IMR-90 (cell line): ENCODE measurements at regions not wholly inside any gene's neighbourhood (a gene's known extent, or its start where the extent isn't known, plus 50 kb on each side); places are given as distances from the start of the nearest gene placed in this dataset.

Experiments
- ATAC-seq: fragments of 200-7000 bp; cut with Tn5 transposase; 2 replicates; pipeline ENCODE4 v1.9.1; 2020; ENCODE audit warnings: low read depth, mild to moderate bottlenecking, moderate library complexity
- BruUV-seq: library from RNA; stranded (reverse); fragments of 400-500 nt; replicated peaks from 2 replicates; lab custom pipeline; 2021; lab: Mats Ljungman, UMichigan
- CTCF ChIA-PET: fragments of 300-600 bp; formaldehyde crosslinking; extraction: SDS; loops from one replicate; lab custom pipeline; 2021; ENCODE audit warnings: antibody characterized with exemption; lab: Yijun Ruan, JAX
- POLR2A ChIA-PET: fragments of 300-600 bp; sonication (Branson Sonifier 250); formaldehyde crosslinking; loops from one replicate; lab custom pipeline; 2022; ENCODE audit warnings: antibody characterized with exemption; ENCODE audit not compliant: unreplicated experiment; lab: Charles Lee
- DNase-seq: peaks from one replicate; pipeline ENCODE4 v3.0.0; 2013
- H2AFZ ChIP-seq: replicated peaks from 2 replicates; pipeline ENCODE3; 2013; ENCODE audit warnings: low read length, mild to moderate bottlenecking; ENCODE audit not compliant: poor library complexity
- H2AK5ac ChIP-seq: 2 replicates; pipeline ENCODE4 v1.6.1; 2013; ENCODE audit warnings: low read depth, low read length, inconsistent platforms
- H2AK9ac ChIP-seq: replicated peaks from 2 replicates; pipeline ENCODE3; 2013; ENCODE audit warnings: mild to moderate bottlenecking, low read depth, low read length, moderate library complexity; ENCODE audit not compliant: poor library complexity
- H2BK120ac ChIP-seq: 2 replicates; pipeline ENCODE4 v1.6.1; 2013; ENCODE audit warnings: low read depth, low read length, inconsistent platforms
- H2BK15ac ChIP-seq: 3 replicates; pipeline ENCODE4 v1.6.1; 2013; ENCODE audit warnings: low read depth, low read length, inconsistent platforms
- H2BK20ac ChIP-seq: 2 replicates; pipeline ENCODE4 v1.6.1; 2013; ENCODE audit warnings: low read depth, mild to moderate bottlenecking, inconsistent platforms, low read length, moderate library complexity
- H2BK5ac ChIP-seq: 2 replicates; pipeline ENCODE4 v1.6.1; 2013; ENCODE audit warnings: mild to moderate bottlenecking, low read depth, low read length, inconsistent platforms; ENCODE audit not compliant: poor library complexity, severe bottlenecking
- H3K14ac ChIP-seq: replicated peaks from 2 replicates; pipeline ENCODE4 v1.6.1; 2013; ENCODE audit warnings: low read depth, low read length, inconsistent platforms
- H3K18ac ChIP-seq: 2 replicates; pipeline ENCODE4 v1.6.1; 2013; ENCODE audit warnings: low read depth, low read length, control low read depth
- H3K23ac ChIP-seq: 2 replicates; pipeline ENCODE4 v1.6.1; 2013; ENCODE audit warnings: low read depth, low read length, inconsistent platforms
- H3K27ac ChIP-seq: 2 replicates; pipeline ENCODE4 v1.5.1; 2013; ENCODE audit warnings: mild to moderate bottlenecking, control low read depth, low read length; ENCODE audit not compliant: insufficient read depth
- H3K27me3 ChIP-seq: 2 replicates; pipeline ENCODE4 v1.6.1; 2013; ENCODE audit warnings: low read length; ENCODE audit not compliant: control insufficient read depth, insufficient read depth
- H3K36me3 ChIP-seq: 2 replicates; pipeline ENCODE4 v1.6.1; 2013; ENCODE audit warnings: low read length, mixed read lengths; ENCODE audit not compliant: control insufficient read depth, insufficient read depth
- H3K4ac ChIP-seq: 2 replicates; pipeline ENCODE4 v1.6.1; 2013; ENCODE audit warnings: low read depth, low read length, inconsistent platforms
- H3K4me1 ChIP-seq: 2 replicates; pipeline ENCODE4 v1.6.1; 2013; ENCODE audit warnings: low read length, mixed read lengths; ENCODE audit not compliant: control insufficient read depth, insufficient read depth
- H3K4me2 ChIP-seq: 2 replicates; pipeline ENCODE4 v1.6.1; 2013; ENCODE audit warnings: low read depth, mild to moderate bottlenecking, control low read depth, low read length, moderate library complexity
- H3K4me3 ChIP-seq: 2 replicates; pipeline ENCODE4 v1.5.1; 2013; ENCODE audit warnings: low read depth, mild to moderate bottlenecking, control low read depth, low read length, moderate library complexity; ENCODE audit not compliant: insufficient read depth
- H3K56ac ChIP-seq: 2 replicates; pipeline ENCODE4 v1.6.1; 2013; ENCODE audit warnings: low read length, inconsistent platforms; ENCODE audit not compliant: insufficient read depth; ENCODE audit errors: extremely low read depth
- H3K79me1 ChIP-seq, 2 experiments: 2 replicates each; pipeline ENCODE4 v1.6.1; 2013; ENCODE audit warnings: low read length in 2 of 2, inconsistent platforms in 1 of 2, low read depth in 1 of 2
- H3K9ac ChIP-seq: 2 replicates; pipeline ENCODE4 v1.6.1; 2013; ENCODE audit warnings: low read depth, low read length, control low read depth
- H3K9me1 ChIP-seq: 2 replicates; pipeline ENCODE4 v1.6.1; 2013; ENCODE audit warnings: low read length, inconsistent platforms; ENCODE audit not compliant: insufficient read depth
- H3K9me3 ChIP-seq: 2 replicates; pipeline ENCODE4 v1.6.1; 2013; ENCODE audit warnings: low read length; ENCODE audit not compliant: control insufficient read depth, insufficient read depth
- H4K20me1 ChIP-seq: 2 replicates; pipeline ENCODE4 v1.6.1; 2013; ENCODE audit warnings: low read length, inconsistent platforms; ENCODE audit not compliant: insufficient read depth
- H4K5ac ChIP-seq: 2 replicates; pipeline ENCODE4 v1.6.1; 2013; ENCODE audit warnings: mild to moderate bottlenecking, low read depth, low read length, control low read depth
- H4K8ac ChIP-seq, 2 experiments: 2 replicates each; pipeline ENCODE4 v1.6.1; 2013; ENCODE audit warnings: low read depth in 2 of 2, low read length in 2 of 2, control low read depth in 1 of 2, inconsistent platforms in 1 of 2
- H4K91ac ChIP-seq: 2 replicates; pipeline ENCODE4 v1.6.1; 2013; ENCODE audit warnings: low read depth, low read length, inconsistent platforms; ENCODE audit not compliant: insufficient read depth
- BHLHE40 ChIP-seq: fragments of 150-350 bp; IDR thresholded peaks from 2 replicates; pipeline ENCODE4 v1.6.1; 2016; ENCODE audit warnings: mild to moderate bottlenecking, low read depth, low read length
- CEBPB ChIP-seq: IDR thresholded peaks from 2 replicates; pipeline ENCODE4 v1.6.1; 2012; ENCODE audit warnings: low read depth, low read length, improper control_type of control experiment
- CHD1 ChIP-seq: IDR thresholded peaks from 2 replicates; pipeline ENCODE4 v1.6.1; 2012; ENCODE audit warnings: low read depth, low read length, improper control_type of control experiment
- FOS ChIP-seq: fragments of 150-350 bp; IDR thresholded peaks from 2 replicates; pipeline ENCODE4 v1.6.1; 2016; ENCODE audit warnings: low read depth, low read length
- MAFK ChIP-seq: IDR thresholded peaks from 2 replicates; pipeline ENCODE4 v1.6.1; 2012; ENCODE audit warnings: low read depth, low read length, improper control_type of control experiment
- MAZ ChIP-seq: IDR thresholded peaks from 2 replicates; pipeline ENCODE4 v1.6.1; 2012; ENCODE audit warnings: low read depth, mild to moderate bottlenecking, low read length, improper control_type of control experiment, moderate library complexity, borderline replicate concordance
- MXI1 ChIP-seq: IDR thresholded peaks from 2 replicates; pipeline ENCODE4 v1.6.1; 2012; ENCODE audit warnings: low read depth, mild to moderate bottlenecking, low read length, moderate library complexity, borderline replicate concordance
- NFE2L2 ChIP-seq: fragments of 150-350 bp; IDR thresholded peaks from 2 replicates; pipeline ENCODE4 v1.6.1; 2016; ENCODE audit warnings: low read depth, mild to moderate bottlenecking, low read length
- POLR2A ChIP-seq: IDR thresholded peaks from 2 replicates; pipeline ENCODE4 v1.6.1; 2012; ENCODE audit warnings: mild to moderate bottlenecking, low read depth, low read length
- RAD21 ChIP-seq: IDR thresholded peaks from 2 replicates; pipeline ENCODE4 v1.6.1; 2012; ENCODE audit warnings: low read length, improper control_type of control experiment
- RCOR1 ChIP-seq: IDR thresholded peaks from 2 replicates; pipeline ENCODE4 v1.6.1; 2012; ENCODE audit warnings: mild to moderate bottlenecking, low read length, improper control_type of control experiment; ENCODE audit not compliant: insufficient replicate concordance
- RFX5 ChIP-seq: IDR thresholded peaks from 2 replicates; pipeline ENCODE4 v1.8.0; 2012; ENCODE audit warnings: low read depth, mild to moderate bottlenecking, low read length, moderate library complexity
- SMC3 ChIP-seq: fragments of 150-350 bp; IDR thresholded peaks from 2 replicates; pipeline ENCODE4 v1.6.1; 2016; ENCODE audit warnings: low read depth, mild to moderate bottlenecking, antibody characterized with exemption, low read length, moderate library complexity
- WGBS, 2 experiments: methylation state at CpG; one replicate each; pipeline versions ENCODE4 v1.1.5 to v1.1.7; 2013; ENCODE audit warnings: missing lambda C conversion rate in 2 of 2; ENCODE audit not compliant: insufficient read length in 1 of 2; ENCODE audit errors: extremely low coverage in 2 of 2; 5-methylcytosine and 5-hydroxymethylcytosine counted together
- dilution Hi-C: fragments of 300-500 bp; cut with HindIII; formaldehyde crosslinking; loops from one replicate; pipeline ENCODE4 v1.14.3; 2018; ENCODE audit warnings: low sequenced_read_pairs; ENCODE audit not compliant: unreplicated experiment
- in situ Hi-C: fragments of 300-500 bp; cut with MboI; formaldehyde crosslinking; loops from 3 replicates; pipeline ENCODE4 v1.14.3; 2019; ENCODE audit warnings: low sequenced_read_pairs, inconsistent platforms, mixed read lengths
- intact Hi-C: fragments of 100-400 bp; cut with micrococcal nuclease; formaldehyde crosslinking; loops from 2 replicates; pipeline ENCODE4 v1.10.0; 2022
- TF ChIP-seq, protein P1 (sequence below): fragments of 150-350 bp; IDR thresholded peaks from 2 replicates; pipeline ENCODE4 v1.6.1; 2017; ENCODE audit warnings: mild to moderate bottlenecking, antibody characterized with exemption, low read length, low read depth
- TF ChIP-seq, protein P2 (sequence below): fragments of 150-350 bp; IDR thresholded peaks from 2 replicates; pipeline ENCODE4 v1.6.1; 2016; ENCODE audit warnings: low read depth, mild to moderate bottlenecking, low read length, moderate library complexity, borderline replicate concordance
- TF ChIP-seq, protein P3 (sequence below): conservative IDR thresholded peaks from 2 replicates; pipeline ENCODE4 v1.5.1; 2012; ENCODE audit warnings: mild to moderate bottlenecking, low read depth, low read length, improper control_type of control experiment

DNA sequence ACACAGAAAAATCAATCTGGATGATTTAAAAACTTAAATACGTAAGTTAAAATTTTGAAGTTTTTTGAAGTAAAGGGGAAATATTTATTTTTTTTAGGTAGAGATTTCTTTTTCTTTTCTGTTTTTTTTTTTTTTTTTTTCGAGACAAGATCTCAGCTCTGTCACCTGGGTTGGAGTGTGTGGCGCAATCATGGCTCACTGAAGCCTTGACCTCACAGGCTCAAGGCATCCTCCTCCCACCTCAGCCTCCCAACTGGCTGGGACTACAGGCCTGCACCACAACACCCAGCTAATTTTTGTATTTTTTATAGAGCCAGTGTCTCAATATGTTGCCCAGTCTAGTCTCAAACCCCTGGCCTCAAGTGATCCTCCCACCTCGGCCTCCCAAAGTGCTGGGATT, 120.4 kb upstream of the CLDN10 start:
- Histone ChIP-seq H3K4ac (no peak overlapping the region), H4K20me1 (no peaks in the 10 kb centered on the region), H2AK5ac (no peak overlapping the region), H2BK15ac (no peak overlapping the region), H3K14ac (no peak overlapping the region), H4K8ac (no peak overlapping the region), H2AFZ (no peak overlapping the region), H4K91ac (no peak overlapping the region), H3K4me3 (no peak overlapping the region), H3K9me3 (no peaks in the 10 kb centered on the region), H2BK20ac (no peak overlapping the region), H3K9ac (no peak overlapping the region), H3K9me1 (no peaks in the 10 kb centered on the region), H2BK120ac (no peak overlapping the region), H3K4me1 (no peaks in the 10 kb centered on the region), H2AK9ac (no peak overlapping the region), H3K36me3 (no peaks in the 10 kb centered on the region), H3K27me3 (no peaks in the 10 kb centered on the region), H3K27ac (no peak overlapping the region), H2BK5ac (no peak overlapping the region), H3K18ac (no peak overlapping the region), H3K79me1 (no peaks in the 10 kb centered on the region), H3K4me2 (no peak overlapping the region), H4K5ac (no peak overlapping the region), H3K23ac (no peak overlapping the region), H3K56ac (no peak overlapping the region)
- intact Hi-C loops (no loop called here), dilution Hi-C loops (no loop called here), in situ Hi-C loops (no loop called here)
- ChIA-PET CTCF (interaction anchor here (1.4 kb wide), 1 partner anchor 10 kb away, joined by 5 read pairs; no protein-coding TSS in a partner anchor), POLR2A (no interaction called here)
- TF ChIP-seq, protein P1, sequence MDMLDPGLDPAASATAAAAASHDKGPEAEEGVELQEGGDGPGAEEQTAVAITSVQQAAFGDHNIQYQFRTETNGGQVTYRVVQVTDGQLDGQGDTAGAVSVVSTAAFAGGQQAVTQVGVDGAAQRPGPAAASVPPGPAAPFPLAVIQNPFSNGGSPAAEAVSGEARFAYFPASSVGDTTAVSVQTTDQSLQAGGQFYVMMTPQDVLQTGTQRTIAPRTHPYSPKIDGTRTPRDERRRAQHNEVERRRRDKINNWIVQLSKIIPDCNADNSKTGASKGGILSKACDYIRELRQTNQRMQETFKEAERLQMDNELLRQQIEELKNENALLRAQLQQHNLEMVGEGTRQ, result no peak
- TF ChIP-seq RCOR1, result no peak
- no peak for TF ChIP-seq FOS
- no peak for TF ChIP-seq MAZ
- TF ChIP-seq NFE2L2, result no peak
- TF ChIP-seq POLR2A, result no peak
- no peak for TF ChIP-seq MXI1
- TF ChIP-seq RAD21, result no peak
- no peak for TF ChIP-seq RFX5
- no peak for TF ChIP-seq SMC3
- TF ChIP-seq, protein P2, sequence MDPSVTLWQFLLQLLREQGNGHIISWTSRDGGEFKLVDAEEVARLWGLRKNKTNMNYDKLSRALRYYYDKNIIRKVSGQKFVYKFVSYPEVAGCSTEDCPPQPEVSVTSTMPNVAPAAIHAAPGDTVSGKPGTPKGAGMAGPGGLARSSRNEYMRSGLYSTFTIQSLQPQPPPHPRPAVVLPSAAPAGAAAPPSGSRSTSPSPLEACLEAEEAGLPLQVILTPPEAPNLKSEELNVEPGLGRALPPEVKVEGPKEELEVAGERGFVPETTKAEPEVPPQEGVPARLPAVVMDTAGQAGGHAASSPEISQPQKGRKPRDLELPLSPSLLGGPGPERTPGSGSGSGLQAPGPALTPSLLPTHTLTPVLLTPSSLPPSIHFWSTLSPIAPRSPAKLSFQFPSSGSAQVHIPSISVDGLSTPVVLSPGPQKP, result no peak
- no peak for TF ChIP-seq MAFK
- TF ChIP-seq CEBPB, result no peak
- no peak for TF ChIP-seq CHD1
- no peak for TF ChIP-seq BHLHE40
- TF ChIP-seq, protein P3, sequence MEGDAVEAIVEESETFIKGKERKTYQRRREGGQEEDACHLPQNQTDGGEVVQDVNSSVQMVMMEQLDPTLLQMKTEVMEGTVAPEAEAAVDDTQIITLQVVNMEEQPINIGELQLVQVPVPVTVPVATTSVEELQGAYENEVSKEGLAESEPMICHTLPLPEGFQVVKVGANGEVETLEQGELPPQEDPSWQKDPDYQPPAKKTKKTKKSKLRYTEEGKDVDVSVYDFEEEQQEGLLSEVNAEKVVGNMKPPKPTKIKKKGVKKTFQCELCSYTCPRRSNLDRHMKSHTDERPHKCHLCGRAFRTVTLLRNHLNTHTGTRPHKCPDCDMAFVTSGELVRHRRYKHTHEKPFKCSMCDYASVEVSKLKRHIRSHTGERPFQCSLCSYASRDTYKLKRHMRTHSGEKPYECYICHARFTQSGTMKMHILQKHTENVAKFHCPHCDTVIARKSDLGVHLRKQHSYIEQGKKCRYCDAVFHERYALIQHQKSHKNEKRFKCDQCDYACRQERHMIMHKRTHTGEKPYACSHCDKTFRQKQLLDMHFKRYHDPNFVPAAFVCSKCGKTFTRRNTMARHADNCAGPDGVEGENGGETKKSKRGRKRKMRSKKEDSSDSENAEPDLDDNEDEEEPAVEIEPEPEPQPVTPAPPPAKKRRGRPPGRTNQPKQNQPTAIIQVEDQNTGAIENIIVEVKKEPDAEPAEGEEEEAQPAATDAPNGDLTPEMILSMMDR, result no peak
- BruUV-seq, result no TSS peak
- no peak for ATAC-seq
- DNase-seq, result no peak
- WGBS, 2 experiments, result 40 to 100% methylated on average over 1 of the region's 4 CpGs
